ENCODE measurements at regions not wholly inside any gene's neighbourhood (a gene's known extent, or its start where the extent isn't known, plus 50 kb on each side); places are given as distances from the start of the nearest gene placed in this dataset.

DNA sequence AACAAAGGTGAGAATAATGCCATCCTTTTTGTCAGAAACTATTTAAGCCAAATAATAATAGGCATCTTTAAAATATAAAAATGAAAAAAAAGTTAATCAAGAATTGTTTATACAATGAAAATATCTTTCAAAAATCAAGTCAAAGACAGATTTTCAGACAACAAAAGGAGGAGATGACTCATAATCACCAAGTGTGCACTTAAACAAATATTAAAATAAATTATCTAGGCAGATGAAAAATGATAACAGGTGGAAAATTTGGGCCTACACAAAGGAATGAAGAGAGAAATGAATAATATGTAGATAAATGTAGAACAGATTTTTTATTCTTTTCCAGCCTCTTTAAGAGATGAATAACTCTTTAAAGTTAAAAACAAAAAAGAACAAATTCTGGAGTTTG is 250.0 kb upstream of the PLEKHG7 start:
- TF ChIP-seq, protein P1, sequence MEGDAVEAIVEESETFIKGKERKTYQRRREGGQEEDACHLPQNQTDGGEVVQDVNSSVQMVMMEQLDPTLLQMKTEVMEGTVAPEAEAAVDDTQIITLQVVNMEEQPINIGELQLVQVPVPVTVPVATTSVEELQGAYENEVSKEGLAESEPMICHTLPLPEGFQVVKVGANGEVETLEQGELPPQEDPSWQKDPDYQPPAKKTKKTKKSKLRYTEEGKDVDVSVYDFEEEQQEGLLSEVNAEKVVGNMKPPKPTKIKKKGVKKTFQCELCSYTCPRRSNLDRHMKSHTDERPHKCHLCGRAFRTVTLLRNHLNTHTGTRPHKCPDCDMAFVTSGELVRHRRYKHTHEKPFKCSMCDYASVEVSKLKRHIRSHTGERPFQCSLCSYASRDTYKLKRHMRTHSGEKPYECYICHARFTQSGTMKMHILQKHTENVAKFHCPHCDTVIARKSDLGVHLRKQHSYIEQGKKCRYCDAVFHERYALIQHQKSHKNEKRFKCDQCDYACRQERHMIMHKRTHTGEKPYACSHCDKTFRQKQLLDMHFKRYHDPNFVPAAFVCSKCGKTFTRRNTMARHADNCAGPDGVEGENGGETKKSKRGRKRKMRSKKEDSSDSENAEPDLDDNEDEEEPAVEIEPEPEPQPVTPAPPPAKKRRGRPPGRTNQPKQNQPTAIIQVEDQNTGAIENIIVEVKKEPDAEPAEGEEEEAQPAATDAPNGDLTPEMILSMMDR (conservative IDR thresholded peaks at IDR 0.05): no peak
- TF ChIP-seq ZFX (IDR thresholded peaks at IDR 0.05): no peak
